Esophagus squamous epithelium (tissue), 4 donors: ENCODE measurements at regions not wholly inside any gene's neighbourhood (a gene's known extent, or its start where the extent isn't known, plus 50 kb on each side); places are given as distances from the start of the nearest gene placed in this dataset.

Experiments used
- POLR2A ChIP-seq, 4 donors: fragments of 450-650 bp; IDR thresholded peaks; one replicate each; pipeline ENCODE4 v1.6.1; 2017; ENCODE audit warnings: antibody characterized with exemption in 4 of 4, mild to moderate bottlenecking in 4 of 4, moderate library complexity in 3 of 4
- TF ChIP-seq, protein P1 (sequence below), 6 experiments: fragments of 450-650 bp in 4 of 6; fragments of 200-600 bp in 2 of 6; sonication (generic) in 2 of 6; IDR thresholded peaks; one replicate each; pipeline ENCODE4 v1.5.1; 2016 to 2019; ENCODE audit warnings: antibody characterized with exemption in 6 of 6, mild to moderate bottlenecking in 4 of 6, moderate library complexity in 4 of 6

DNA sequence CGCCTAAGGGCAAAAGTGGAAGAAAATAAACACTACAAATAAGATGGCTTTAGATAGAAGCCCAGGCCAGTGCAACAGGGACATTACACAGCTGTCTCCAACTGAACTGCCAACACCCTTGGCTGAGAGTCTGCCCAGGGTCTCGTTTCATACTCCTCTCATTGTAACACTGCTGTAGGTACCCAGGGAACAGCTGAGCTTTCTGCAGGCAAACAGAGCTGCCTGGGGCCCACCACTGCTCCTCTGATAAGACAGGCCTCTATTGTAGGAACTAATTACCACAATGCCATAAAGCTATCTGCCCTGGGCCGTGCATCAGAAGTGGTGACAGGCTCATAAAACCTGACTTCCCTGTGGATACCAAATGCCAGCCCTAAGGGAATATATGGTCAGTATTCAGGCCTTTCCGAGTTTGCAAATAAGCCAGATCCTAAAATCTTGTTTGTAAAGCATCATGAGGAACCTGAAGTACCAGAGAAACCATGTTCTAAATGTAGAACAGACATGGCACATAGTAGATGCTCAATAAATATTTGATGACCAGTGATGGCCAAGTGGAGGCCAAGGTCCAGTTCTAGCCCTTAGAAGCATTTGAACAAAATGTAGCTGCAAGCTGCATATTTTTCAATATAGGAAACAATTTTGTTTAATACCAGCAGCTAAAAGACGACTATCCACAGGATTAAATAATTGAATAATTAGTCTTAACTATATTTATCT lies 84.3 kb upstream of the NEO1 start:
- TF ChIP-seq, protein P1, sequence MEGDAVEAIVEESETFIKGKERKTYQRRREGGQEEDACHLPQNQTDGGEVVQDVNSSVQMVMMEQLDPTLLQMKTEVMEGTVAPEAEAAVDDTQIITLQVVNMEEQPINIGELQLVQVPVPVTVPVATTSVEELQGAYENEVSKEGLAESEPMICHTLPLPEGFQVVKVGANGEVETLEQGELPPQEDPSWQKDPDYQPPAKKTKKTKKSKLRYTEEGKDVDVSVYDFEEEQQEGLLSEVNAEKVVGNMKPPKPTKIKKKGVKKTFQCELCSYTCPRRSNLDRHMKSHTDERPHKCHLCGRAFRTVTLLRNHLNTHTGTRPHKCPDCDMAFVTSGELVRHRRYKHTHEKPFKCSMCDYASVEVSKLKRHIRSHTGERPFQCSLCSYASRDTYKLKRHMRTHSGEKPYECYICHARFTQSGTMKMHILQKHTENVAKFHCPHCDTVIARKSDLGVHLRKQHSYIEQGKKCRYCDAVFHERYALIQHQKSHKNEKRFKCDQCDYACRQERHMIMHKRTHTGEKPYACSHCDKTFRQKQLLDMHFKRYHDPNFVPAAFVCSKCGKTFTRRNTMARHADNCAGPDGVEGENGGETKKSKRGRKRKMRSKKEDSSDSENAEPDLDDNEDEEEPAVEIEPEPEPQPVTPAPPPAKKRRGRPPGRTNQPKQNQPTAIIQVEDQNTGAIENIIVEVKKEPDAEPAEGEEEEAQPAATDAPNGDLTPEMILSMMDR (IDR thresholded peaks at IDR 0.05), result no peak
- no peak for TF ChIP-seq POLR2A (IDR thresholded peaks at IDR 0.05)
